Stimulated activated CD8-positive, alpha-beta memory T cell treated with anti-CD3 and anti-CD28 coated beads, Interleukin-7, amount 100 ng/mL, for 1 hour (primary cell): ENCODE measurements at regions not wholly inside any gene's neighbourhood (a gene's known extent, or its start where the extent isn't known, plus 50 kb on each side); places are given as distances from the start of the nearest gene placed in this dataset.

Experiments
- DNase-seq, 2 donors: peaks; one replicate each; pipeline ENCODE4 v3.0.0-alpha.2; 2020; ENCODE audit warnings: low read depth in 2 of 2

GRCh38 chr1:30188329-30188728, 535.1 kb downstream of the MATN1 start:
- no peak for DNase-seq

- DNase-seq, result no peak
Observed at GRCh38 chr1:30187413-30188023, 535.9 kb downstream of the MATN1 start.

- DNase-seq, result no peak
Observed at GRCh38 chr1:30186586-30186985, 536.8 kb downstream of the MATN1 start.

- DNase-seq, result no peak
Observed at GRCh38 chr1:30185809-30186208, 537.6 kb downstream of the MATN1 start.

GRCh38 chr1:30185313-30185712, 538.1 kb downstream of the MATN1 start:
- DNase-seq, result no peak

- no peak for DNase-seq
Observed at GRCh38 chr1:30184393-30185141, 538.8 kb downstream of the MATN1 start.

- no peak for DNase-seq
Observed at GRCh38 chr1:30183895-30184294, 539.5 kb downstream of the MATN1 start.

- no peak for DNase-seq
Observed at GRCh38 chr1:30183006-30183405, 540.4 kb downstream of the MATN1 start.

- no peak for DNase-seq
Observed at GRCh38 chr1:30179942-30180543, 543.3 kb downstream of the MATN1 start.

- no peak for DNase-seq
Observed at GRCh38 chr1:30176477-30176876, 546.9 kb downstream of the MATN1 start.

GRCh38 chr1:30174499-30174898, 548.9 kb downstream of the MATN1 start:
- DNase-seq, result no peak

GRCh38 chr1:30173560-30173959, 549.8 kb downstream of the MATN1 start:
- no peak for DNase-seq

GRCh38 chr1:30172757-30173156, 550.6 kb downstream of the MATN1 start:
- DNase-seq, result no peak

- DNase-seq, result no peak
Observed at GRCh38 chr1:30172299-30172694, 551.1 kb downstream of the MATN1 start.

- DNase-seq, result no peak
Observed at GRCh38 chr1:30171537-30172298, 551.7 kb downstream of the MATN1 start.

GRCh38 chr1:30169269-30169668, 554.1 kb downstream of the MATN1 start:
- DNase-seq, result no peak

GRCh38 chr1:30166174-30166573, 557.2 kb downstream of the MATN1 start:
- DNase-seq, result no peak

- no peak for DNase-seq
Observed at GRCh38 chr1:30165116-30165515, 558.3 kb downstream of the MATN1 start.

GRCh38 chr1:30164693-30165092, 558.7 kb downstream of the MATN1 start:
- no peak for DNase-seq

GRCh38 chr1:30162565-30162964, 560.8 kb downstream of the MATN1 start:
- no peak for DNase-seq

- DNase-seq, result no peak
Observed at GRCh38 chr1:30161953-30162352, 561.4 kb downstream of the MATN1 start.

GRCh38 chr1:30160999-30161689, 562.2 kb downstream of the MATN1 start:
- no peak for DNase-seq
